NCI-H1105 (cell line): ENCODE measurements at regions not wholly inside any gene's neighbourhood (a gene's known extent, or its start where the extent isn't known, plus 50 kb on each side); places are given as distances from the start of the nearest gene placed in this dataset.
A peak's percentile ranks its signal among the peaks of the same experiment; 100 is the strongest.

Experiments
- DNase-seq: peaks from one replicate; lab custom pipeline; 2025; lab: John Stamatoyannopoulos, UW

GRCh38 chr3:150216866-150217600 is 191.1 kb upstream of the TSC22D2 start:
- no peak for DNase-seq

GRCh38 chr3:150216041-150216811 is 191.9 kb upstream of the TSC22D2 start:
- peak; percentile 96 for DNase-seq

- no peak for DNase-seq
Measured at GRCh38 chr3:150215616-150216015, 192.5 kb upstream of the TSC22D2 start.

- no peak for DNase-seq
Measured at GRCh38 chr3:150213577-150213976, 194.5 kb upstream of the TSC22D2 start.

GRCh38 chr3:150210461-150211110 is 197.5 kb upstream of the TSC22D2 start:
- DNase-seq, result no peak

GRCh38 chr3:150203273-150203672 is 204.8 kb upstream of the TSC22D2 start:
- DNase-seq, result no peak

- peak; percentile 15 for DNase-seq
Measured at GRCh38 chr3:150202711-150203110, 205.4 kb upstream of the TSC22D2 start.

GRCh38 chr3:150194957-150195356 is 213.1 kb upstream of the TSC22D2 start:
- no peak for DNase-seq

- DNase-seq, result no peak
Measured at GRCh38 chr3:150194513-150194912, 213.6 kb upstream of the TSC22D2 start.

GRCh38 chr3:150184426-150185071 is 213.9 kb upstream of the PFN2 start:
- DNase-seq, result no peak

- peak; percentile 74 for DNase-seq
Measured at GRCh38 chr3:150183678-150184425, 213.2 kb upstream of the PFN2 start.

GRCh38 chr3:150180334-150180733 is 209.6 kb upstream of the PFN2 start:
- DNase-seq, result no peak

- no peak for DNase-seq
Measured at GRCh38 chr3:150179330-150179729, 208.6 kb upstream of the PFN2 start.

GRCh38 chr3:150177673-150178381 is 207.1 kb upstream of the PFN2 start:
- no peak for DNase-seq

- DNase-seq, result no peak
Measured at GRCh38 chr3:150174179-150174578, 203.5 kb upstream of the PFN2 start.

GRCh38 chr3:150172356-150172755 is 201.7 kb upstream of the PFN2 start:
- DNase-seq, result no peak

- no peak for DNase-seq
Measured at GRCh38 chr3:150170852-150171520, 200.3 kb upstream of the PFN2 start.

GRCh38 chr3:150169330-150169940 is 198.7 kb upstream of the PFN2 start:
- DNase-seq, result peak; percentile 46

GRCh38 chr3:150168698-150169097 is 198.0 kb upstream of the PFN2 start:
- no peak for DNase-seq
